IMR-90 (cell line): ENCODE measurements at regions not wholly inside any gene's neighbourhood (a gene's known extent, or its start where the extent isn't known, plus 50 kb on each side); places are given as distances from the start of the nearest gene placed in this dataset.
A peak's percentile ranks its signal among the peaks of the same experiment; 100 is the strongest.
"Not testable (repeated sequence)": the region's sequence is repeated elsewhere in the genome, so short reads cannot be mapped to it uniquely, and the experiment has no call there.

Experiments used
- ATAC-seq: fragments of 200-7000 bp; cut with Tn5 transposase; 2 replicates; pipeline ENCODE4 v1.9.1; 2020; ENCODE audit warnings: low read depth, mild to moderate bottlenecking, moderate library complexity
- BruUV-seq: library from RNA; stranded (reverse); fragments of 400-500 nt; replicated peaks from 2 replicates; lab custom pipeline; 2021; lab: Mats Ljungman, UMichigan
- CTCF ChIA-PET: fragments of 300-600 bp; formaldehyde crosslinking; extraction: SDS; loops from one replicate; lab custom pipeline; 2021; ENCODE audit warnings: antibody characterized with exemption; lab: Yijun Ruan, JAX
- POLR2A ChIA-PET: fragments of 300-600 bp; sonication (Branson Sonifier 250); formaldehyde crosslinking; loops from one replicate; lab custom pipeline; 2022; ENCODE audit warnings: antibody characterized with exemption; ENCODE audit not compliant: unreplicated experiment; lab: Charles Lee
- DNase-seq: peaks from one replicate; pipeline ENCODE4 v3.0.0; 2013
- H2AFZ ChIP-seq: replicated peaks from 2 replicates; pipeline ENCODE3; 2013; ENCODE audit warnings: low read length, mild to moderate bottlenecking; ENCODE audit not compliant: poor library complexity
- H2AK5ac ChIP-seq: 2 replicates; pipeline ENCODE4 v1.6.1; 2013; ENCODE audit warnings: low read depth, low read length, inconsistent platforms
- H2AK9ac ChIP-seq: replicated peaks from 2 replicates; pipeline ENCODE3; 2013; ENCODE audit warnings: mild to moderate bottlenecking, low read depth, low read length, moderate library complexity; ENCODE audit not compliant: poor library complexity
- H2BK120ac ChIP-seq: 2 replicates; pipeline ENCODE4 v1.6.1; 2013; ENCODE audit warnings: low read depth, low read length, inconsistent platforms
- H2BK15ac ChIP-seq: 3 replicates; pipeline ENCODE4 v1.6.1; 2013; ENCODE audit warnings: low read depth, low read length, inconsistent platforms
- H2BK20ac ChIP-seq: 2 replicates; pipeline ENCODE4 v1.6.1; 2013; ENCODE audit warnings: low read depth, mild to moderate bottlenecking, inconsistent platforms, low read length, moderate library complexity
- H2BK5ac ChIP-seq: 2 replicates; pipeline ENCODE4 v1.6.1; 2013; ENCODE audit warnings: mild to moderate bottlenecking, low read depth, low read length, inconsistent platforms; ENCODE audit not compliant: poor library complexity, severe bottlenecking
- H3K14ac ChIP-seq: replicated peaks from 2 replicates; pipeline ENCODE4 v1.6.1; 2013; ENCODE audit warnings: low read depth, low read length, inconsistent platforms
- H3K18ac ChIP-seq: 2 replicates; pipeline ENCODE4 v1.6.1; 2013; ENCODE audit warnings: low read depth, low read length, control low read depth
- H3K23ac ChIP-seq: 2 replicates; pipeline ENCODE4 v1.6.1; 2013; ENCODE audit warnings: low read depth, low read length, inconsistent platforms
- H3K27ac ChIP-seq: 2 replicates; pipeline ENCODE4 v1.5.1; 2013; ENCODE audit warnings: mild to moderate bottlenecking, control low read depth, low read length; ENCODE audit not compliant: insufficient read depth
- H3K27me3 ChIP-seq: 2 replicates; pipeline ENCODE4 v1.6.1; 2013; ENCODE audit warnings: low read length; ENCODE audit not compliant: control insufficient read depth, insufficient read depth
- H3K36me3 ChIP-seq: 2 replicates; pipeline ENCODE4 v1.6.1; 2013; ENCODE audit warnings: low read length, mixed read lengths; ENCODE audit not compliant: control insufficient read depth, insufficient read depth
- H3K4ac ChIP-seq: 2 replicates; pipeline ENCODE4 v1.6.1; 2013; ENCODE audit warnings: low read depth, low read length, inconsistent platforms
- H3K4me1 ChIP-seq: 2 replicates; pipeline ENCODE4 v1.6.1; 2013; ENCODE audit warnings: low read length, mixed read lengths; ENCODE audit not compliant: control insufficient read depth, insufficient read depth
- H3K4me2 ChIP-seq: 2 replicates; pipeline ENCODE4 v1.6.1; 2013; ENCODE audit warnings: low read depth, mild to moderate bottlenecking, control low read depth, low read length, moderate library complexity
- H3K4me3 ChIP-seq: 2 replicates; pipeline ENCODE4 v1.5.1; 2013; ENCODE audit warnings: low read depth, mild to moderate bottlenecking, control low read depth, low read length, moderate library complexity; ENCODE audit not compliant: insufficient read depth
- H3K56ac ChIP-seq: 2 replicates; pipeline ENCODE4 v1.6.1; 2013; ENCODE audit warnings: low read length, inconsistent platforms; ENCODE audit not compliant: insufficient read depth; ENCODE audit errors: extremely low read depth
- H3K79me1 ChIP-seq, 2 experiments: 2 replicates each; pipeline ENCODE4 v1.6.1; 2013; ENCODE audit warnings: low read length in 2 of 2, inconsistent platforms in 1 of 2, low read depth in 1 of 2
- H3K9ac ChIP-seq: 2 replicates; pipeline ENCODE4 v1.6.1; 2013; ENCODE audit warnings: low read depth, low read length, control low read depth
- H3K9me1 ChIP-seq: 2 replicates; pipeline ENCODE4 v1.6.1; 2013; ENCODE audit warnings: low read length, inconsistent platforms; ENCODE audit not compliant: insufficient read depth
- H3K9me3 ChIP-seq: 2 replicates; pipeline ENCODE4 v1.6.1; 2013; ENCODE audit warnings: low read length; ENCODE audit not compliant: control insufficient read depth, insufficient read depth
- H4K20me1 ChIP-seq: 2 replicates; pipeline ENCODE4 v1.6.1; 2013; ENCODE audit warnings: low read length, inconsistent platforms; ENCODE audit not compliant: insufficient read depth
- H4K5ac ChIP-seq: 2 replicates; pipeline ENCODE4 v1.6.1; 2013; ENCODE audit warnings: mild to moderate bottlenecking, low read depth, low read length, control low read depth
- H4K8ac ChIP-seq, 2 experiments: 2 replicates each; pipeline ENCODE4 v1.6.1; 2013; ENCODE audit warnings: low read depth in 2 of 2, low read length in 2 of 2, control low read depth in 1 of 2, inconsistent platforms in 1 of 2
- H4K91ac ChIP-seq: 2 replicates; pipeline ENCODE4 v1.6.1; 2013; ENCODE audit warnings: low read depth, low read length, inconsistent platforms; ENCODE audit not compliant: insufficient read depth
- MAZ ChIP-seq: IDR thresholded peaks from 2 replicates; pipeline ENCODE4 v1.6.1; 2012; ENCODE audit warnings: low read depth, mild to moderate bottlenecking, low read length, improper control_type of control experiment, moderate library complexity, borderline replicate concordance
- WGBS, 2 experiments: methylation state at CpG; one replicate each; pipeline versions ENCODE4 v1.1.5 to v1.1.7; 2013; ENCODE audit warnings: missing lambda C conversion rate in 2 of 2; ENCODE audit not compliant: insufficient read length in 1 of 2; ENCODE audit errors: extremely low coverage in 2 of 2; 5-methylcytosine and 5-hydroxymethylcytosine counted together
- dilution Hi-C: fragments of 300-500 bp; cut with HindIII; formaldehyde crosslinking; loops from one replicate; pipeline ENCODE4 v1.14.3; 2018; ENCODE audit warnings: low sequenced_read_pairs; ENCODE audit not compliant: unreplicated experiment
- in situ Hi-C: fragments of 300-500 bp; cut with MboI; formaldehyde crosslinking; loops from 3 replicates; pipeline ENCODE4 v1.14.3; 2019; ENCODE audit warnings: low sequenced_read_pairs, inconsistent platforms, mixed read lengths
- intact Hi-C: fragments of 100-400 bp; cut with micrococcal nuclease; formaldehyde crosslinking; loops from 2 replicates; pipeline ENCODE4 v1.10.0; 2022

- WGBS, 2 experiments, result no CpG with 5 or more reads among the region's 46 CpGs
- H3K27ac ChIP-seq, H2AK5ac ChIP-seq, POLR2A ChIA-PET, H3K27me3 ChIP-seq, H3K79me1 ChIP-seq, H3K4me2 ChIP-seq, H3K9me3 ChIP-seq, H2AFZ ChIP-seq, H3K23ac ChIP-seq, DNase-seq, H2BK120ac ChIP-seq, H2BK15ac ChIP-seq, BruUV-seq, H2AK9ac ChIP-seq, H4K20me1 ChIP-seq, H4K8ac ChIP-seq, H4K5ac ChIP-seq, H4K91ac ChIP-seq, H3K36me3 ChIP-seq, H3K4ac ChIP-seq, H3K9me1 ChIP-seq, CTCF ChIA-PET, H2BK20ac ChIP-seq, H3K56ac ChIP-seq, in situ Hi-C loops, H3K14ac ChIP-seq, H3K18ac ChIP-seq, dilution Hi-C loops, intact Hi-C loops, H2BK5ac ChIP-seq, H3K4me1 ChIP-seq: not testable (repeated sequence)
- peak overlapping the region; percentile 69 for H3K4me3 ChIP-seq
- 0 out of 2 replicates have a peak, but pooled peaks have one; percentile 25 for TF ChIP-seq MAZ
- ATAC-seq, result peak; percentile 71
- peak overlapping the region; percentile 55; the same call in 1 of the 2 replicates for H3K9ac ChIP-seq
Observed at GRCh38 chr3:195989197-195989920, 81.0 kb upstream of the TNK2 start.

- H3K9me1 ChIP-seq, H3K36me3 ChIP-seq, H2BK5ac ChIP-seq, H4K91ac ChIP-seq, H2BK20ac ChIP-seq, H4K5ac ChIP-seq, H3K23ac ChIP-seq, intact Hi-C loops, H3K79me1 ChIP-seq, CTCF ChIA-PET, H3K9ac ChIP-seq, DNase-seq, BruUV-seq, H4K8ac ChIP-seq, H3K4ac ChIP-seq, in situ Hi-C loops, H2BK15ac ChIP-seq, H3K18ac ChIP-seq, ATAC-seq, POLR2A ChIA-PET, H3K27ac ChIP-seq, H3K9me3 ChIP-seq, H4K20me1 ChIP-seq, H2AFZ ChIP-seq, dilution Hi-C loops, H2AK5ac ChIP-seq, H3K27me3 ChIP-seq, H2AK9ac ChIP-seq, H3K14ac ChIP-seq, H3K4me1 ChIP-seq, H3K4me3 ChIP-seq, H2BK120ac ChIP-seq, H3K56ac ChIP-seq: not testable (repeated sequence)
- H3K4me2 ChIP-seq, result peak overlapping the region; percentile 78; the same call in 1 of the 2 replicates
- no CpG with 5 or more reads among the region's 7 CpGs for WGBS, 2 experiments
Observed at GRCh38 chr3:195988764-195989163, 80.4 kb upstream of the TNK2 start.
